ENCODE measurements at regions not wholly inside any gene's neighbourhood (a gene's known extent, or its start where the extent isn't known, plus 50 kb on each side); places are given as distances from the start of the nearest gene placed in this dataset.

DNA sequence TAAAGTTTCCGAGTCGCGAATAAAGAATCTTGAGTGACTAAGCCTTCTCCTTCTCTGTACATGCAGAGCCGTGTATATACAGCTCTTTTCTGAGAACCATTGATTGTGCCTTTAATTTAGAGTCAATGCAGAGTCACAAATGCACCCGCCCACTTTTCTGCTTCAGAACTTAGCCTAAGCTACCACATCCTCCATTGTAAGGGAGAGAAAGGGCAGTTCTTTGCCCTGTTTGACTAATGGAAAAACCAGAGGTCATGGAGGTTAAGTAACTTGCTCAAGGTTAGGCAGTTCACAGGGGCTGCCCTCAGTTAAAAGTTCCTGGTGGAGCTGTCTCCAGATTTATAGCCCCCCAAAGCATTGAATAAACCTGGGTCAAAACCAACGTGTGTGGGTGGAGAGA is 139.6 kb downstream of the TOMM20 start:
- no peak for DNase-seq (ENCODE audit: low read depth)

DNA sequence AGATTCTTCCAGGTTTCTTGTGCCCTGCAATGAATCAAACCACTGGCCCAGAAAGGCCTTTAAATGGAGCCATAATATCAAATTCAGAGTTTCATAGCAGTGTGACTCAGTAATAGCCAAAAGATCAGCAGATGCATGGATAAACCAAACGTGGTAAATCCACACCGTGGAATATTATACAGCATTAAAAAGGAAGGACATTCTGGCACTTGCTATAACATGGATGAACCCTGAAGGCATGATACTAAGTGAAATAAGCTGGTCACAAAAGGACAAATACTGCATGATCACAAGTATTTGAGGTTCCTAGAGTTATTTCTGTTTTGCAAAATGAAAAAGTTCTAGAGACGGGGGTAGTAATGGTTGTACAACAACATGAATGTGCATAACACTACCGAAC is 140.1 kb downstream of the TOMM20 start:
- DNase-seq (ENCODE audit: low read depth), result no peak

DNA sequence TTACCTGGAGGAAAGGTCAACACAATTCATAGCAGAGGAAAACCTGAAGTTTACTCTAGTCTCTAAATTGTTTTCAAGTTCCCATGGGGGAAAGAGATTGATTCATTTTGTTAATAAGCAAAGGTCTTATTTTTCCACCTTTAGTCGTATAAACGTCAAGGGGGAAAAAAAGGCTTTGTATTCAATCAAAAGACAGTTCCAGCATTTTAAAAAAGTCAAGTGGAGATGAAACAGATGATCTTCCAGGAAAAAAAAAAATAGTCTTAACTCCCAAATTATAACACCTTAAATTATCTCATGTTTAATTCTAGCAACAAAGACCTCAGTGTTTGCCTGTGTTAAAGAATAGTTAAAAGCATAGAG is 140.5 kb downstream of the TOMM20 start:
- no peak for DNase-seq (ENCODE audit: low read depth)

DNA sequence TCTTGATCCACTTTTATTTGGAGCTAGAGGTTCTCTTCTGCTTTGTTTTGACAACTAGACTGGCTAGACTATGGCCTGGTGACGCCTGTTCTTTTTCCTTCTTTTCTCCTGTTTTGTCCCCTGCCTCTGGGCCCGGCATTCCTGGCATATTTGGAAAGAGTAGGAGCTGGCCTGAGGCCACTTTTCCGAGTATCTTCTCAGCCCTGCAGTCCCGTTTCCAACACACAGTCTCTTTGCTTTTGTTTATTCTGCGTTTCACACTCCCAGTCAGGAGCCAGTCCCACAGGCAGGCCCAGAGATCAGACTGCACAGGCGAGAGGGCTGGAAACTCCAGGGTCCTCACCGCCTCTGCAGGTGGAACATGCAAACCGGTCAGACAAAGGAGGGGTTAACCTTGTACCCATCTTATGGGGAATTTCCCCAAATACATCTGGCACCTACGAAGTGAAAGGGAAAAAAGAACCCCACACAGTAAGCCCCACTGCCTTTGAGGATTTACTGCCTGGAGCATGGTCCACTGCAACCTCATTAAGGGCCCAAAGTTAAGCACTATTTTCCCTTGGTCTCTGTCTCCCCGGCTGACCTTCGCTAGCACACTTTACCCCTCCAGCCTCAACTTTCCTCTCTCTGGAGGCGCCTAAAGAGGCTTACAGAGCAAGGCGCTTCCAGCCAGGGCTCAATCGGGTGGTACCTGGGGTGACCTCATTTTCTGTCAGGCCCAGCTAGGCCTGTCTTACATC is 141.1 kb downstream of the TOMM20 start:
- DNase-seq (ENCODE audit: low read depth), result peak; percentile 48

DNA sequence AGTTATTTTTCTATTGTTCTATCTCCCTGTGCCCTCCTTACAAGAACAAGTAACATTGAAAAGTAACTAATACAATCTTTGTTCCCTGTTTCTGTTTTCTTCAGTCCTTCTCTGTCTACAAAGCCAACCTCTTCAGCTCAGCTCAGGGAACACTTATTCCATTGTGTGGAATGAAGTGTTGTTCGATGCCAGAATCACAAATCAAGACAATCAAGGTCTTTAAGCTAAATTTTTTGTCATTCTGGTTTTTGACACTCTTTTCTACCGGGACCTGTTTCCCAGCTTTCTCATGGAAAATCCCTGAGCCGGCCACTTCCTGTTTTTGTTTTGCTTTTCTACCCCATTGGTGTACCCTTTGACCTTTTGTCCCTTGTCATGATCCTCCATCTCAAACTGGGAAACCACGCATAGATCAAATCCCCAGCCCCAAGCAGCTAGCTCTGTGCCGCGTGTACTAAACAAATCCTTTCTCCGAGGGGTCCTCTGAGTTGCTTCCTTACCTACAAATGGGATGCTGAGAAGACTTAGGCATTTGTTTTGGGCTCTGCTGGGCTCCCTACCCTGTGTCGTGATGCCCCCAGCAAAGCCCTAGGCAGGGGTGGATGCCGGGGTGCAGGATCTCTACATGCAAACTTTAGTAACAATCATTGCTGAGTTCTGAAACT is 141.8 kb downstream of the TOMM20 start:
- no peak for DNase-seq (ENCODE audit: low read depth)

DNA sequence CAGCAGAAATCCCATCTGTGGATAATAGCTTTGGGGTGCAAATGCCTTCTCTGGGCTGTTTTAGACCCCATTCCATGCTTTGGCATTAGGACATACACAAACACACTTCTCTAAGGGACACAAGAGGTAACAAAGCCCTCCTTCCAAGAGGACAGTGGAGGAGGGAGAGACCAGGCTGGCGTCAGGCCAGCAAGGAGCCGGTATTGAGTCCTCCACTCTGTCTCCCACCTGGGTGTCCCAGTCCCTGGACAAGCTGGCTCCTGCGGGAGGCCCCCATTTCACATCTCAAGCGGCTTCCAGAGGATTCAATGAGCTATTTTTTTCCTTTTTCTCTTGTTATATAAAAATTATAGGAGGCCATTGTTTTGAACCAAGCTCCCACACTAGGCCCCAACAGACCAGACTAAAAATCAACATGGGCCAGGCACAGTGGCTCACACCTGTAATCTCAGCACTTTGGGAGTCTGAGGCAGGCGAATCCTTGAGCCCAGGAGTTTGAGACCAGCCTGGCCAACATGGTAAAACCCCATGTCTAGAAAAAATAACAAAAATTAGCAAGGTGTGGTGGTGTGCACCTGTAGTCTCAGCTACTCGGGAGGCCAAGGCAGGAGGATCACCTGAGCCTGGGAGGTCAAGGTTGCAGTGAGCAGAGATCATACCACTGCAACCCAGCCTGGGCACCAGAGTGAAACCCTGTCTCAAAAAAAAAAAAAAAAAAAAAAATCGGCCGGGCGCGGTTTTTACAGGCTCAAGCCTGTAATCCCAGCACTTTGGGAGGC is 142.9 kb downstream of the TOMM20 start:
- DNase-seq (ENCODE audit: low read depth), result no peak

DNA sequence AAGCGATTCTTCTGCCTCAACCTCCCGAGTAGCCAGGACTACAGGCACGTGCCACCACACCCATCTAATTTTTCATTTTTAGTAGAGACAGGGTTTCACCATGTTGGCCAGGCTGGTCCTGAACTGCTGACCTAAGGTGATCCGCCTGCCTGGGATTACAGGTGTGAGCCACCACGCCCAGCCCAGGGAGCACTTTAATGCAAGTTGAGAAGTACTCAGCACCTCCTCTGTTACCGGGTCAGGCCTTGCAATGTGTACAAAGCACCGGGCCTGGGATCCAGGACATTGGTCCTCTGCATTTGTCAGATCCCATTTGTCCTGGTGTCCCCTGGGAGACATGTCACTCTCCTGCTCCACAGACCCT is 143.6 kb downstream of the TOMM20 start:
- no peak for DNase-seq (ENCODE audit: low read depth)

DNA sequence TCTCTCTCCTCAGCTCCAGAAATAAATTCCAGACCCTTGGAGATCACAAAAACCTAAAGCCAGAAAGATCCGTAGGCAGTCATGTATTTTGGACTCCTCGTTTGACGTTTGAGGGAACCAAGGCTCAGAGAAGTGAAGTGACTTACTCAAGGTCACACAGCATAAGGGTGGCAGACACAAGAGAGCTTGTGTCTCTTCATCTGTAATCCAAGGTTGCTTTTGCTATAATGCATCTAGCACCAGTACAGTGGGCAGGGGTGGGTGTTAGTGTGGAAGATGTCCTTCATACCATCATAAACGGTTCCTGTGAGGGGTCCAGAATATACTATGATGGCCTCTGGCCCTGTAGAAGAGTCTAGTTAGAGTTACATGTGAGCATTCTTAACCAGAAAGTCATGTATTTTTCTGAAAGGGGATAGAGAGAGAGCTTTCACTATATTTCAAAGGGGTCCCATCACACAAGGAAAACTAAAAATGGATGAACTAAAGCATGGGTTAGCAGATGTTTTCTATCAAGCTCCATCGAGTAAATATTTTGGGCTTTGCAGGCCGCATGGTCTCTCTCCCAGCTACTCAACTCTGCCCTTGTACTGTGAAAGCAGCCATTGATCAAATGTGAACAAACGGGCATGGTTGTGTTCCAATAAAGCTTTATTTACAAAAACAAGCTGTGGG is 144.9 kb downstream of the TOMM20 start:
- no peak for DNase-seq (ENCODE audit: low read depth)

DNA sequence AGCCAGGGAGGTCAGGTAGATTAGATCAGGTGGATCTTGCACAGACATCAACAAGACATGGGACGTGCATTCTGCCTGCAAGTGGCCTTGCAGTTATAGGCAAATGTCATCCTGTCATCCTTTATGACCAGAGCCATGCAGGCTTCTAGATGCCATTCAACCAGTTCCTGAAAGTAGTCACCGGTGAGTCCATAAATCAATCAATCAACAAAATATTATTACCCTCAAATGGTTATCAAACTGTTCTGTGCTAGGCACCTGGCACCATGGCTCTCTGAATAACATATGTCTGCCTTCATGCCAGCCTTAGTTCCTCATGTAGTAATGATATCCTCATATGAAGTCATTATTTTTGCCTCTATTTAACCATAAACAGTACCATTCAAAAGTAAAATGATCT is 146.9 kb downstream of the TOMM20 start:
- no peak for DNase-seq (ENCODE audit: low read depth)

DNA sequence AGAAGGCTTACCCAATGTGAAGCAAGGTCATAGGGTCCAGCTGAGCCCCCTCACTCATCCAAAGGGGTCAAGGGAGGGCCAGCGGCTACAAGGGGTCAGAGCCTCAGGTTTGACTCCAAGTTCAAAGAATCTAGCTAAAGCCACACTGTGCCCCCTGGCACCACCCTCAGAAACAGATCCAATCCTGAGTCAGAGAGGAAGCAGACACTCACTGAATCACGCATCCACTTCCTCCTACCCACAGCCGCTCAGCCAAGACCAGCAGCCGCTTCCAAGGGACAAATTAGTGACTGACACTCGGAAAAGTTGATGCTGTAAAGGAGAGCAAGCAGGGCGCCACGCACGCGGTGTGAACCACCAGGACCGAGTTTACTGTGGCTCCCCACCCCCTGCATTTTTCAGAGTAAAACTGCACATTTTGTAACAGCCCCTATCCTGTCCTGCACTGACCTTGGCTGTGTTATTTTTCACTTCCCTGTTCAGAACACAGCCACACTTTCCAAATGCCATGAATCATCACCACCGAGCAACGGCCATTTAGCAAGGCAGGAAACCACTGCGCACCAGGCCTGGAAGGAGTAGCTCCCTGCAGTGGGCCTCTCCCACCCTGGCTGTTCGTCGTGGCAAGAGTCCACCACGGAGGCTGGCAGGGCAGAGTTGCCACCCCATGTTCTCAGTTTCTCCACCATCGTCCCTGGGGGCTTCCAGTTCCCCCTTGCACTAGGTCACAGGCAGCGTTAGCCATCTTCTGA is 147.8 kb downstream of the TOMM20 start:
- peak; percentile 80 for DNase-seq (ENCODE audit: low read depth)

DNA sequence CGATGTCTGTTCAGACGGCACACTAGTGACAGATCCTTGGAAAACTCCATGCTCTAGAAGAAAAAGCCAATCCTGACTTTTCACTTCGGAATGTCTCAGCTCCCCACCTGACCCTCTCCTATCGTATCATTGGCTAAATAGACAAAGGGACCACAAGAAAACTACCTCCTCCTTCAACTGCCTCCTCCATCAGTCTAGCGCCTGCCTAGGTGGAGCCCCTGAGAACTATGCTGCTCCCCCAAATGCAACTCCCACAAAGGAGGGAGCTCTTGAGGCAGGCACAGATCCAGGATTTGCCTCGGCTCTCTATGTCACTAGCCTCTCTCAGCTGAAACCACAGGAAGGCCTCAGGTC is 148.4 kb downstream of the TOMM20 start:
- DNase-seq (ENCODE audit: low read depth), result no peak

DNA sequence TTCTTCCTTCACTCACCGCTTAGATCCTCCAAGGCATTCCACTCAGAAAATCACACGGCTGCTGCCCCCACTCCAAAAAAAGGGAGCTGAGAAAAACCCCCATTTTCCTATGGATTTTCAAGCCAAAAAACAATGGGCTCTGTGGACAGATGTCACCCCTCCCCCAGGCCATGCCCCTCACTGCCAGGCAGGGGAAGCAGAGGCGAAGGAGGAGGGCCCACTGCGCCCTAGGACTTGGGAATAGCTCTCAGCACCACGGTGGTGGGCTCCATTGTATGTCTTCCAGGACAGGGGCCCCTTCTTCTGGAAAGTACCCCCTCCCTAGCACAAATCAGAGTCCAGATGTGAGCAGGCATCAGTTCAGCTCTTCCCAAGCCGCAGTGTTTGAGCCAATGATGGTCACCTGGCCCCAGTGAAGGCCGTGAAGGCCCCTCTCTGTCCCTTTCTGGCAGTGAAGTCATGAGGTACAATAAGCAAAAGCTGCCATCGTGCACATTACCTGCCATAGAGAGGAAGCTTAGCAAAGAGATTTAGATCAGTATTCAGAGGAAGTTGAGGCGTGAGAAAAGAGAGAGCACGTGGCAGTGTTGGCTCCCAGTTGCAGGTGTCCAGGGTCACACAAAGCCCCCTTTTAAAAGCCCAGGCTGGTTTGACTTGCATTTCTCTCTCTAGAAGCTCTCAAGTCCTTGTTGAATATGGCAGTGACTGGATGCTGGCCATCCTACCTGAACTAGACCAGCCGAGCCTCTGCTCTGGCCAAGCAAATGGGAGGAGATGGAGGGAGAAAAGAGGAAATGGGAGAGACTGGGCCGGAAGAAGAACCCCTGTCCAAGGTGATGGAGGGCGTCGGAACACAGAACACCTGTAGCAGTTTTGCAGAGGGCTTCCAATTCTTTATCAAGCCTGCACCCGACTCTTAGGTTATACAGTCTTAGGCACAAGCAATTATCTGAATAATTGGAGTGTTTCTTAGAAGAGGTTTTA is 149.0 kb downstream of the TOMM20 start:
- no peak for DNase-seq (ENCODE audit: low read depth)

DNA sequence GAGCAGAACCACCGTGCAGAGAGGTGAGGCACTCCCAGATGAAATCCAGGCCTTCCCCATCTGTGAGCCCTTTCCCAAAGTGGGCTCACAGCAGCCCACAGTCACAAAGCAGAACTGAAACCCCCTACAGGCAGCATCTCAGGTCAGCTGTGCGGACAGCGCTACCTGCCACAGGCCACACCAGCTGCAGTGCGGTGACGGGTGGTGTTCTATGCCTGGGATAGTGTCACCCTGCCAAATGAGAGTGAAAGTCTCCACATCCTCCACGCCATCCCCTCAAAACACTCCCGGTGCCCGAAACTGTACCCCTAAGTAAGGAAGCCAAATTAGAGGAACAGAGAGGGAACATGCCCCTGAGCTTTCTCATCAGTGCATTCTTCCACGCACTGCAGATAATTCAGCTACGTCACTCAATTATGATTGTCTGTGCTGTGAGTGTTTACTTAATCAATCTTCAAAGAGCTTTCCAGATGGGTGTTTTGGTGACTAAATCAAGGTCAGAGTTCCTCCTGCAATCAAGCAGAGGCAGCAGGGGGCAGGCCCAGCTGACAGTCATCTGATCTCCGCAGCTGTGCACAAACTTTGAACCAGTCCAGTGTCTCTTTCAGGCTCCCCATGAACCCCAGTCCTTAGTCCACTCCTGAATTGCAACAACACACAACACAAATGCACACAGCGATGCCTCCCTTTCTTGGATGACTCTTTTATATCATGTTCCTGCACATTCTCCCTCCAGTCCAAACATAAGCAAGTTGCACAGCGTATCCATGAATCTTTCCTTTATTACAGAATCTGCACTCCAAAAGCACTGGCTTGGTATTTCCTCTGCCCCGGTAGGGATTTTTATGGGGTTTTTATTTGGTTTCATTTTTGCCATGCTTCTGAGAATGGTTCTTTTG is 150.0 kb downstream of the TOMM20 start:
- DNase-seq (ENCODE audit: low read depth), result no peak

DNA sequence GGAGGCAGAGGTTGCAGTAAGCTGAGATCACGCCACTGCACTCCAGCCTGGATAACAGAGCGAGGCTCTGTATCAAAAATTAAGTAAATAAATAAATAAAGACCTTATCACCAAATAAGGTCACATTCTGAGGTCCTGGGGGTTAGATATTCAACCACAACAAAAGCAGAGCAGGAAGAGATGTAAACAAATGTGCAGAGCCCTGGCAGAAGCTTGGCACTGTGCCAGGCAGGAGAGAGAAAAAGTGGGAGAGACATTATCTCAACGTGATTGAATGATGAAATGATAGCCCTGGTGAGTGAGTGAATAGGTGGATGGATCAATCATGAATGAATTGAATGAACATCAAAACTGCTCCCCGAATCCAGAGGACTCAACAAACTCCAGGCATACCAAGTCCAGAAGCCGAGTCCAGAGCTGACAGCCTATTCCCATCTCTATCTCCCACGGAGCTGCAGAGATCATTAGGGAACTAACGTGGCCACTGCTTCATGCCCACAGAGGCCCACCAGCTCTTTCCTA is 150.7 kb downstream of the TOMM20 start:
- DNase-seq (ENCODE audit: low read depth), result no peak

DNA sequence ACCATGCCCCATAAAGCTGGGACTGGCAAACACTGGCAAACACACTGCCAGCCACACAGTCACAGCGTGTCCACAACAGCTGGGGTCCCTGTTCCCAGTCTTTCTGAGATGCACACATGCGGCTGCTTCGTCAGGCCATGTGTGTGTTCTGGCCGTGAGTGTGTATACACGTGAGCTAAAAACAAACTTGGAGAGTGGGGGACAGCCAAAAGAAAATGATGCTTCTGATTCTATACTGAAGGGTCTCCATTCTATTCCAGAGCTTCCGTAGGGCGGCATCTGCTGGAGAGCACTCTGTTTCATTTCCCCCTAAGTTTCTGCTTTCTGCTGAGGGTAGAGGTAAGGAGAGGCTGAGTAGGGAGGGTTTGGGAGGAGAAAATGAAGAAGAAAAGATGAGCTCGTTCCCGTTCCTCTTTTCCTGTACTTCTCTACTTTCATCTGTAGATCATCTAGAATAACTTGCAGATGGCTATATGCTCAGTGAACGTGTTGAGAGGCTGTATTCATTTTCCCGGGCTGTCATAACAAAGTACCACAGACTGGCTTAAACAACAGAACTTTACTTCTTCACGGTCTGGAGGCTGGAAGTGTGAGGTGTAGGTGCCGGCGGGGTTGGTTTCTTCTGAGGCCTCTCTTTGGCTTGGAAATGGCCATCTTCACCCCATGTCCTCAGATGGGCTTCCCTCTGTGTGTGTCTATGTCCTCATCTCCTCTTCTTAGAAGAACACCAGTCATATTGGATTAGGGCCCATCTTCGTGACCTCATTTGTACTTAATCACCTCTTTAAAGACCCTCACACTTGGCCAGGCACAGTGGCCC is 151.6 kb downstream of the TOMM20 start:
- DNase-seq (ENCODE audit: low read depth), result no peak

DNA sequence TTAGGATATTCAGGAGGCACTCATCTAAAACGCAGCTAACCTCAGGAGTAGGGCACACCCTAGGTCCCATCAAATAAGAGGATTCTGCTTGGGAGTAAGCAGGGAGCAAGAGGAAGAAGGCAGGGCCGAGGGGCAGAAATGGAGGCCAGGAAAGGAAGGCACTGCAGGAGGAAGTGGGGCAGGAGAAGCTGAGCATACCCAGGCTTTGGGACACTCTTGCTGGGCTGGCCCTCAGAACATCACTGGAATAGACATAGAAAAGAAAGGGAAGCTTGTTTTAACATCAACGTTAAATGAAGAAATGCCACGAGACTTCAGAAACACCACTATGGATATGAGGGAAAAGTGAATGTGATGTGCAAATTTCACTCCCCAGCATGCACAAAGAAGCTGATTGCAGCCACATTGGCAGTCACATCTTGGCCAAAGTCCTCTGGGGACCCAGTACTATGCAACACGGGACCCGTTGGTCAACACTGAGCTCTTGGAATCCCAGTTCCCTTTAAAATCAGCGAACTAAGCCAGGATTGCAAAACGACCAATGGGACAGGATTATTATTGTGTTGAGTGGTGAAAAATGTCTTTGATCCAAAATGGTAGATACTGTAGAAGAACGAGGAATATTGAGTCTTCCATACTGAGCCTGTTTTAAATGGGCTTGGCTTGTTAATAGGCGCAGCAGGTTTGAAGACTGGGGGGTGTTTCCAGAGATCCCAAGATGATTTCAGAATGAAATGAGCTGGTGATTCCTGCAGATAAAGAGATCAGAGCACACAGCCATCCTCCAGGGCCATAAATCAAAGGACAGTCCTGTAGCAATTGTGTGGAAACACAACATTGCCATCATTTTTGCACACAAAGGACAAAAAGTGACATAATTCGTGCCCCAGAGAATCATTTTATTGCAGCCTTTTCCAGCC is 152.4 kb downstream of the TOMM20 start:
- DNase-seq (ENCODE audit: low read depth), result no peak

DNA sequence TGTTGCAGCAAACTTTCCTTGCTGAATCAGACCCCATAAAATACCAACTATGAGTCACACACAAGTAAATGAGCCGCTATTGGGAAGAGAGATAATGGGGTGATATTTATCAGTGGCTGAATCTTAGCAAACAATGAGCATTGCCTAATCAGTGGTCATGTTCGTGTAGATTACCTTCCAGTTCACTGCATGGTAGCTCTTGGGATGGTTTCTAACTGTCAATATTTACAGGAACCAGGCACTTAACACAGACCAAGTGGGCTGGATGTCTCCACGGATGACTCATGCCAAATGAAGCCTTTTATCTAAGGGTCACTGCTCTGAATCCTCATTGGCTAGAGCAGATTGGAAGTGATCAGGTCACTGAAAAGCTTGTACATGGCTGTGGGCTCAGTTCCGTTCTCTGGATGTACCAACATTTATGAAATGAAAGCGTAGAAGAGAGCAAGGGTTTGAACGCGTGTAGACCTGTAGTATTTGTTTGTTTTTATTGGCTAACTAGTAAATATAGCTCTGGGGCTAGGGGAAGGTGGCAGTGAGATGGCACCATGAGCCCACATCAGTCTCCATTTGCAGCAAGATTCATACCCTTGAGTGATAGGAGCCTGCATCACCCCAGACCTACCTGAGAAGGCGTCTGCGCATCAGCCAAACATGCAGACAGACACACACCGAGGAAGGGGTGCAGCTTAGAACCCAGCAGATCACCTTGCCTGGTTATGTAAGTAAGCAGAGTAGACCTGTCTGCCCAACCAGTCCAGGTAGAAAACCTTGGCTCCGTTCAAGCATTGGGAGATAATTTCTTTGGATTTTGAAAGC is 153.3 kb downstream of the TOMM20 start:
- peak; percentile 69 for DNase-seq (ENCODE audit: low read depth)

All from fibroblast of the conjunctiva (primary cell).